PFSK-1 (cell line): ENCODE measurements at regions not wholly inside any gene's neighbourhood (a gene's known extent, or its start where the extent isn't known, plus 50 kb on each side); places are given as distances from the start of the nearest gene placed in this dataset.

Experiments used
- FOXP2 ChIP-seq: optimal IDR thresholded peaks from 2 replicates; pipeline ENCODE3; 2011; ENCODE audit warnings: borderline replicate concordance, control low read depth, inconsistent platforms; ENCODE audit not compliant: insufficient read depth; ENCODE audit errors: extremely low read length, extremely low read depth
- POLR2AphosphoS5 ChIP-seq: IDR thresholded peaks from 2 replicates; pipeline ENCODE4 v1.6.1; 2012; ENCODE audit warnings: low read depth, mild to moderate bottlenecking, control low read depth, low read length, moderate library complexity
- REST ChIP-seq, 2 experiments: IDR thresholded peaks; 2 replicates each; pipeline versions ENCODE4 v1.6.1 to v1.8.0; 2011 to 2012; ENCODE audit warnings: low read depth in 2 of 2, low read length in 2 of 2, control low read depth in 1 of 2, inconsistent platforms in 1 of 2, mild to moderate bottlenecking in 1 of 2, moderate library complexity in 1 of 2; ENCODE audit not compliant: insufficient read depth in 1 of 2
- SIN3A ChIP-seq: IDR thresholded peaks from 2 replicates; pipeline ENCODE4 v1.6.1; 2012; ENCODE audit warnings: mild to moderate bottlenecking, low read length, moderate library complexity, borderline replicate concordance; ENCODE audit not compliant: insufficient read depth
- TAF1 ChIP-seq: IDR thresholded peaks from 2 replicates; pipeline ENCODE4 v1.6.1; 2012; ENCODE audit warnings: low read length, control low read depth, borderline replicate concordance; ENCODE audit not compliant: insufficient read depth

DNA sequence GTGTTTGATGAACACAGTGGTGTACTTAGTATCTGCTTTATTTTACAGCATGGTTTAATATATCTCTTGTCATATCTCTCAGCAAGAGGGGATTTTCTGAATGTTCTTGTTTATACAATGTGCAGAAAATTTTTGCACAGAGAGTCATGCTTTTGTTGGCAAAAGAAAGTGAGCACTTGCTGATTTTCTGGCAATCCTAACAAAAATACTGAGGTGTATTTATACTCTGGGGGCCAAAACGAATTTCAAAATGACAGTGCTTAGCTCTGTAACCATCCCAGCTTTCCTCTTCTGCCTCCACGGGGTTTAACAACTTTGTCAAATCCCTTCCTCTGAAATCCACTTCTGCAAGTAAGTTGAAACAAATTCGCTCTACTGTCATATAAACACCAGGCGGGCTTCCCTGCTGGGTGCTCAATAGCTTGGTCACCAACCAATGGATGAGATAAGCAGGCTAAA, 169.2 kb downstream of the NOC3L start:
- TF ChIP-seq SIN3A (no peak), REST (IDR thresholded peaks at IDR 0.05; ENCODE audit: insufficient read depth in 1 of 2, low read depth in 2 of 2, low read length in 2 of 2) (no peak), POLR2AphosphoS5 (no peak)

GRCh38 chr10:94194256-94194655, 168.5 kb downstream of the NOC3L start:
- TF ChIP-seq SIN3A (no peak), TAF1 (no peak), FOXP2 (no peak), POLR2AphosphoS5 (no peak), REST (IDR thresholded peaks at IDR 0.05; ENCODE audit: insufficient read depth in 1 of 2, low read depth in 2 of 2, low read length in 2 of 2) (no peak)

DNA sequence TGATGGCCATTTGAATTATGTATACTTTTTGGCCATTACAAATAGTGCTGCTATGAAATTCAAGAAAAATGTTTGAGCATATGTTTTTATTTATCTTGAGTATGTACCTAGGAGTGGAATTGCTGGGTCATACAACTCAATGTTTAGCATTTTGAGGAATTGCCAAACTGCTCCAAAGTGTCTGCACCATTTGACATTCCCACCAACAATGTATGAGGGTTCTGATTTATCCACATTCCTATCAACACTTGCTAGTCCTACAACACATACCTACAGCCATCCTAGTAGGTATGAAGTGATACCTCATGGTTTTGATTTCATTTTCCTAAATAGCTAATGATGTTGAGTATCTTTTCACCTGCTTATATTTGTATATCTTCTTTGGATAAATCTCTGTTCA, 165.5 kb downstream of the NOC3L start:
- TF ChIP-seq TAF1 (no peak), SIN3A (no peak), POLR2AphosphoS5 (no peak), REST (IDR thresholded peaks at IDR 0.05; ENCODE audit: insufficient read depth in 1 of 2, low read depth in 2 of 2, low read length in 2 of 2) (no peak), FOXP2 (no peak)

DNA sequence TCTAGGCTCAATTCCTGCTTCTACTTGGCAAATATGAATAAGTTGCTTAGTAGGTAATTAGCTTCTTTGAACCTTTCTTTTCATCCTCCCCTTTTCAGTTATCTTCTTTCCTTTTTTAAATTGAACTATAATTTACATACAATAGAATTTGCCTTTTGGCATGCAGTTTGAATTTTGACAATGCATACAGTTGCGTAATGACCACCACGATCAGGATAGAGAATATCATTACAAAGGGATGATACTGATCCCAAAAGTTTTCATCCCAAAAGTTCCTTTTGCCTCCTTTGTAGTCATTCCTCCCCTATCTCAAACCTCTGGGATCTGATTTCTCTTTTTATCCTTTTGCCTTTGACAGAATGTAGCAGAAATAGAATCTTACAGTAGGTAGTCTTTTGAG, 164.4 kb downstream of the NOC3L start:
- TF ChIP-seq SIN3A (no peak), POLR2AphosphoS5 (no peak), REST (IDR thresholded peaks at IDR 0.05; ENCODE audit: insufficient read depth in 1 of 2, low read depth in 2 of 2, low read length in 2 of 2) (no peak), TAF1 (no peak), FOXP2 (no peak)

GRCh38 chr10:94199565-94199964, 163.2 kb downstream of the NOC3L start:
- TF ChIP-seq SIN3A (no peak), TAF1 (no peak), FOXP2 (no peak), POLR2AphosphoS5 (no peak), REST (IDR thresholded peaks at IDR 0.05; ENCODE audit: insufficient read depth in 1 of 2, low read depth in 2 of 2, low read length in 2 of 2) (no peak)
